Left colon (tissue), 2 donors: ENCODE measurements at regions not wholly inside any gene's neighbourhood (a gene's known extent, or its start where the extent isn't known, plus 50 kb on each side); places are given as distances from the start of the nearest gene placed in this dataset.

Source experiments
- ATAC-seq: fragments of 200-7000 bp; cut with Tn5 transposase; one replicate; pipeline ENCODE4 v1.9.1; 2020; ENCODE audit warnings: mild to moderate bottlenecking, moderate library complexity
- DNase-seq, 2 donors: peaks; one replicate each; pipeline ENCODE4 v3.0.0-alpha.2; 2020
- intact Hi-C, 2 donors: fragments of 100-400 bp; cut with DNase I in 1 of 2; cut with micrococcal nuclease in 1 of 2; formaldehyde crosslinking; loops; one replicate each; pipeline versions ENCODE4 v1.11.2 to v1.14.0; 2022; cut with DNase I, micrococcal nuclease
- donor health status: DM: no; HTN: no; CAD: no.
- donor health status: DM: yes; HTN: yes; CAD: no.

GRCh38 chr13:47478985-47479384 is 522.1 kb downstream of the SUCLA2 start:
- intact Hi-C loops: no loop called here
- no peak for DNase-seq
- no peak for ATAC-seq

- ATAC-seq (no peak), DNase-seq (no peak)
- intact Hi-C loops: no loop called here
Measured at GRCh38 chr13:47475441-47475948, 525.6 kb downstream of the SUCLA2 start.

- ATAC-seq: no peak
- intact Hi-C loops: no loop called here
- DNase-seq: no peak
Measured at GRCh38 chr13:47474839-47475238, 526.2 kb downstream of the SUCLA2 start.

GRCh38 chr13:47474326-47474725 is 526.7 kb downstream of the SUCLA2 start:
- intact Hi-C loops: no loop called here
- ATAC-seq (no peak), DNase-seq (no peak)

- ATAC-seq (no peak), DNase-seq (no peak)
- intact Hi-C loops: no loop called here
Measured at GRCh38 chr13:47472516-47472915, 528.6 kb downstream of the SUCLA2 start.

GRCh38 chr13:47463726-47464125 is 537.3 kb downstream of the SUCLA2 start:
- intact Hi-C loops: no loop called here
- ATAC-seq (no peak), DNase-seq (no peak)

- no peak for DNase-seq
- intact Hi-C loops: no loop called here
- ATAC-seq: no peak
Measured at GRCh38 chr13:47463002-47463401, 538.1 kb downstream of the SUCLA2 start.

- intact Hi-C loops: no loop called here
- DNase-seq (no peak), ATAC-seq (no peak)
Measured at GRCh38 chr13:47461816-47462215, 539.3 kb downstream of the SUCLA2 start.

GRCh38 chr13:47459512-47459911 is 541.6 kb downstream of the SUCLA2 start:
- DNase-seq (no peak), ATAC-seq (no peak)

GRCh38 chr13:47457626-47458025 is 543.4 kb downstream of the SUCLA2 start:
- no peak for ATAC-seq
- DNase-seq: no peak
- intact Hi-C loops: no loop called here

More at GRCh38 chr13:47459512-47459911, 541.6 kb downstream of the SUCLA2 start:
- intact Hi-C loops: no loop called here

GRCh38 chr13:47455626-47456025 is 545.4 kb downstream of the SUCLA2 start:
- DNase-seq: no peak
- ATAC-seq: no peak
- intact Hi-C loops: no loop called here

- intact Hi-C loops: no loop called here
- DNase-seq (no peak), ATAC-seq (no peak)
Measured at GRCh38 chr13:47454986-47455385, 546.1 kb downstream of the SUCLA2 start.

- no peak for ATAC-seq
- intact Hi-C loops: no loop called here
- DNase-seq: no peak
Measured at GRCh38 chr13:47437406-47437805, 540.6 kb upstream of the HTR2A start.

- ATAC-seq (no peak), DNase-seq (no peak)
- intact Hi-C loops: no loop called here
Measured at GRCh38 chr13:47433461-47434005, 536.7 kb upstream of the HTR2A start.

GRCh38 chr13:47426126-47426849 is 529.4 kb upstream of the HTR2A start:
- no peak for ATAC-seq
- intact Hi-C loops: no loop called here
- no peak for DNase-seq

- ATAC-seq (no peak), DNase-seq (no peak)
- intact Hi-C loops: no loop called here
Measured at GRCh38 chr13:47421525-47421924, 524.7 kb upstream of the HTR2A start.

GRCh38 chr13:47420568-47420967 is 523.7 kb upstream of the HTR2A start:
- no peak for ATAC-seq
- intact Hi-C loops: no loop called here
- DNase-seq: no peak

GRCh38 chr13:47420020-47420419 is 523.2 kb upstream of the HTR2A start:
- intact Hi-C loops: no loop called here
- no peak for ATAC-seq
- no peak for DNase-seq

- ATAC-seq (no peak), DNase-seq (no peak)
- intact Hi-C loops: no loop called here
Measured at GRCh38 chr13:47418206-47418920, 521.5 kb upstream of the HTR2A start.

- ATAC-seq: no peak
- intact Hi-C loops: no loop called here
- no peak for DNase-seq
Measured at GRCh38 chr13:47417485-47417884, 520.6 kb upstream of the HTR2A start.
